Fibroblast of lung (primary cell): ENCODE measurements at regions not wholly inside any gene's neighbourhood (a gene's known extent, or its start where the extent isn't known, plus 50 kb on each side); places are given as distances from the start of the nearest gene placed in this dataset.

Experiments
- EZH2 ChIP-seq: IDR thresholded peaks from 2 replicates; pipeline ENCODE4 v1.5.1; 2012; ENCODE audit warnings: low read length, control low read depth, mild to moderate bottlenecking; ENCODE audit errors: missing control alignments
- TF ChIP-seq, protein P1 (sequence below), 2 donors: IDR thresholded peaks in 1 of 2; conservative IDR thresholded peaks in 1 of 2; 1 replicate in 1 of 2; 2 replicates in 1 of 2; pipeline ENCODE4 v1.5.1; 2011 to 2012; ENCODE audit warnings: low read length in 2 of 2, control low read depth in 1 of 2, inconsistent platforms in 1 of 2, low read depth in 1 of 2, mild to moderate bottlenecking in 1 of 2

DNA sequence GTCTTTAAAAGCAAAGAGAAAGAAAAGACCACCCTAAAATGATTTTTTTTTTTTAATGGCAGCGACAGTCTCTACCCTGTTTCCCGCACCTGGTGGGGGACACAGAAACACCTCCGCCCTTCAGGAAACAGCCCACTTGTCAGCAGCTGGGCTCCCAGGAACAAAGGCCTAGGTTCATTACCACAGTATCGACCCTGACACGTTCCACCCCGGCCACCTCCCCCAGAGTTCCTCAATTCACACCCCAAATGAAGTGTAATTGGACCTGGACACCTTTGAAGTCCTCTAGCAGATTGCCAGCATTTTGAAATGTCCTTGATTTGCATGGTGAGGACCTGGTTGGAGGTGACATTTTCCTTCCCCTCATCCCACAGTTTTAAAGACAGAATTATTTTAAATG is 175.0 kb upstream of the BCOR start:
- no peak for TF ChIP-seq EZH2
- TF ChIP-seq, protein P1, sequence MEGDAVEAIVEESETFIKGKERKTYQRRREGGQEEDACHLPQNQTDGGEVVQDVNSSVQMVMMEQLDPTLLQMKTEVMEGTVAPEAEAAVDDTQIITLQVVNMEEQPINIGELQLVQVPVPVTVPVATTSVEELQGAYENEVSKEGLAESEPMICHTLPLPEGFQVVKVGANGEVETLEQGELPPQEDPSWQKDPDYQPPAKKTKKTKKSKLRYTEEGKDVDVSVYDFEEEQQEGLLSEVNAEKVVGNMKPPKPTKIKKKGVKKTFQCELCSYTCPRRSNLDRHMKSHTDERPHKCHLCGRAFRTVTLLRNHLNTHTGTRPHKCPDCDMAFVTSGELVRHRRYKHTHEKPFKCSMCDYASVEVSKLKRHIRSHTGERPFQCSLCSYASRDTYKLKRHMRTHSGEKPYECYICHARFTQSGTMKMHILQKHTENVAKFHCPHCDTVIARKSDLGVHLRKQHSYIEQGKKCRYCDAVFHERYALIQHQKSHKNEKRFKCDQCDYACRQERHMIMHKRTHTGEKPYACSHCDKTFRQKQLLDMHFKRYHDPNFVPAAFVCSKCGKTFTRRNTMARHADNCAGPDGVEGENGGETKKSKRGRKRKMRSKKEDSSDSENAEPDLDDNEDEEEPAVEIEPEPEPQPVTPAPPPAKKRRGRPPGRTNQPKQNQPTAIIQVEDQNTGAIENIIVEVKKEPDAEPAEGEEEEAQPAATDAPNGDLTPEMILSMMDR (conservative IDR thresholded peaks at IDR 0.05 in 1 of 2, IDR thresholded peaks at IDR 0.05 in 1 of 2; ENCODE audit: low read depth in 1 of 2, low read length in 2 of 2) = no peak
